ENCODE measurements at regions not wholly inside any gene's neighbourhood (a gene's known extent, or its start where the extent isn't known, plus 50 kb on each side); places are given as distances from the start of the nearest gene placed in this dataset.

GRCh38 chr2:198351647-198352046 lies 547.3 kb downstream of the PLCL1 start:
- no peak for TF ChIP-seq TCF12 (IDR thresholded peaks at IDR 0.05; ENCODE audit: low read depth)
- no peak for TF ChIP-seq RAD21 (IDR thresholded peaks at IDR 0.05; ENCODE audit: low read depth)
- no peak for TF ChIP-seq CEBPB (IDR thresholded peaks at IDR 0.05)
- TF ChIP-seq YY1 (IDR thresholded peaks at IDR 0.05; ENCODE audit: low read depth): no peak
- no peak for TF ChIP-seq EP300 (IDR thresholded peaks at IDR 0.05; ENCODE audit: borderline replicate concordance)
- no peak for TF ChIP-seq REST (IDR thresholded peaks at IDR 0.05; ENCODE audit: low read depth)
- no peak for TF ChIP-seq USF1 (IDR thresholded peaks at IDR 0.05)

Measured in Ishikawa (cell line).